Endothelial cell of umbilical vein (primary cell): ENCODE measurements at regions not wholly inside any gene's neighbourhood (a gene's known extent, or its start where the extent isn't known, plus 50 kb on each side); places are given as distances from the start of the nearest gene placed in this dataset.

Source experiments
- EZH2 ChIP-seq: IDR thresholded peaks from 2 replicates; pipeline ENCODE4 v1.6.1; 2012; ENCODE audit warnings: borderline replicate concordance, low read depth, mild to moderate bottlenecking, moderate library complexity, low read length, inconsistent platforms; ENCODE audit not compliant: severe bottlenecking
- GATA2 ChIP-seq: IDR thresholded peaks from 2 replicates; pipeline ENCODE4 v1.7.0; 2011; ENCODE audit warnings: low read depth, mild to moderate bottlenecking, moderate library complexity, mixed read lengths, low read length; ENCODE audit not compliant: insufficient read length, insufficient read depth
- JUN ChIP-seq: IDR thresholded peaks from 2 replicates; pipeline ENCODE4 v1.6.1; 2011; ENCODE audit warnings: borderline replicate concordance, low read depth; ENCODE audit not compliant: insufficient read length, insufficient read depth
- MYC ChIP-seq: IDR thresholded peaks from one replicate; pipeline ENCODE4 v1.6.1; 2011; ENCODE audit warnings: mild to moderate bottlenecking, low read depth, low read length
- POLR2A ChIP-seq: IDR thresholded peaks from 2 replicates; pipeline ENCODE4 v1.6.1; 2012; ENCODE audit warnings: low read depth, mild to moderate bottlenecking, control low read depth, low read length
- POLR2AphosphoS5 ChIP-seq: IDR thresholded peaks from 2 replicates; pipeline ENCODE4 v1.6.1; 2012; ENCODE audit warnings: low read depth, mild to moderate bottlenecking, control low read depth, low read length, moderate library complexity; ENCODE audit not compliant: insufficient read depth
- TF ChIP-seq, protein P1 (sequence below): IDR thresholded peaks from 2 replicates; pipeline ENCODE4 v1.6.1; 2011; ENCODE audit not compliant: insufficient read depth, insufficient read length
- TF ChIP-seq, protein P2 (sequence below), 2 donors: IDR thresholded peaks; 1 replicate in 1 of 2; 2 replicates in 1 of 2; pipeline ENCODE4 v1.5.1; 2011; ENCODE audit warnings: low read length in 2 of 2, mild to moderate bottlenecking in 2 of 2, moderate library complexity in 2 of 2, control low read depth in 1 of 2, inconsistent platforms in 1 of 2, low read depth in 1 of 2; ENCODE audit not compliant: insufficient read depth in 1 of 2; ENCODE audit errors: extremely low read depth in 1 of 2

DNA sequence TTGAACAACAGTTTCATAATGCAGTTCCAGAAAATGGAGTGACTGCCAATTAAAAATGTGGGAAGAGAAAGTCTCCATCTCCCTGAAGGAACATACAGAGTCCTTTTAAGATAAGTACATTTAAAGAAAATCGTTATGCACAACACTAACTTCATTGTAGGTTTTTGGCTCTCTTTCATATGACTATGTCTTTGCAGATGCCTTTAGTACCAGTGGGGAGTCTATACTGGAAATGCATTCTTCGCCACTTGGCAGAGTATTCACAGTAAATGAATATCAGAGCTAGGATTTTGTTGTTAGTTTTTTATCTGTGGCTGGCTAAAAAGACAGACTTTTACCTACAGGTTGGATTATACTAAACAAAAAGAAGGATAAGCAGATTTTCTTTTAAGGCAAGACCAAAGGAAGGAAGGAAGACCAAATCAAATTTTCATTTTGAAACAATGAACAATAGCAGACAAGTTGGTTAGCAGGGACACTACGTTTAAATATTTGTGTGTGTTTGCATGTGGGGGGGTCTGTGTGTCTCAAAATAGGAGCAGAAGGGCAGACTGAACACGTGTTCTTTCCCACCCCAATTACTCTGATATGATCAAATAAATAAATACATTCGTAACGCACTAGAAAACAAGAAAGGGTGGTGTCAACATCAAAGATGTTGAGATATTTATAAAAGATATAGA, 124.5 kb downstream of the BTG1 start:
- TF ChIP-seq POLR2AphosphoS5: no peak
- TF ChIP-seq EZH2: no peak
- TF ChIP-seq POLR2A: no peak
- TF ChIP-seq, protein P1, sequence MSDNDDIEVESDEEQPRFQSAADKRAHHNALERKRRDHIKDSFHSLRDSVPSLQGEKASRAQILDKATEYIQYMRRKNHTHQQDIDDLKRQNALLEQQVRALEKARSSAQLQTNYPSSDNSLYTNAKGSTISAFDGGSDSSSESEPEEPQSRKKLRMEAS: no peak
- TF ChIP-seq, protein P2, sequence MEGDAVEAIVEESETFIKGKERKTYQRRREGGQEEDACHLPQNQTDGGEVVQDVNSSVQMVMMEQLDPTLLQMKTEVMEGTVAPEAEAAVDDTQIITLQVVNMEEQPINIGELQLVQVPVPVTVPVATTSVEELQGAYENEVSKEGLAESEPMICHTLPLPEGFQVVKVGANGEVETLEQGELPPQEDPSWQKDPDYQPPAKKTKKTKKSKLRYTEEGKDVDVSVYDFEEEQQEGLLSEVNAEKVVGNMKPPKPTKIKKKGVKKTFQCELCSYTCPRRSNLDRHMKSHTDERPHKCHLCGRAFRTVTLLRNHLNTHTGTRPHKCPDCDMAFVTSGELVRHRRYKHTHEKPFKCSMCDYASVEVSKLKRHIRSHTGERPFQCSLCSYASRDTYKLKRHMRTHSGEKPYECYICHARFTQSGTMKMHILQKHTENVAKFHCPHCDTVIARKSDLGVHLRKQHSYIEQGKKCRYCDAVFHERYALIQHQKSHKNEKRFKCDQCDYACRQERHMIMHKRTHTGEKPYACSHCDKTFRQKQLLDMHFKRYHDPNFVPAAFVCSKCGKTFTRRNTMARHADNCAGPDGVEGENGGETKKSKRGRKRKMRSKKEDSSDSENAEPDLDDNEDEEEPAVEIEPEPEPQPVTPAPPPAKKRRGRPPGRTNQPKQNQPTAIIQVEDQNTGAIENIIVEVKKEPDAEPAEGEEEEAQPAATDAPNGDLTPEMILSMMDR (IDR thresholded peaks at IDR 0.05; ENCODE audit: extremely low read depth in 1 of 2, insufficient read depth in 1 of 2, low read depth in 1 of 2, low read length in 2 of 2): no peak
- no peak for TF ChIP-seq MYC
- no peak for TF ChIP-seq JUN
- no peak for TF ChIP-seq GATA2
